Frontal cortex (tissue), 3 donors: ENCODE measurements at regions not wholly inside any gene's neighbourhood (a gene's known extent, or its start where the extent isn't known, plus 50 kb on each side); places are given as distances from the start of the nearest gene placed in this dataset.
A peak's percentile ranks its signal among the peaks of the same experiment; 100 is the strongest.

Experiments
- DNase-seq, 2 donors: peaks; one replicate each; pipeline ENCODE4 v3.0.0; 2012; ENCODE audit warnings: low spot score in 2 of 2
- FAIRE-seq: peaks from 2 replicates; lab custom pipeline; 2012; peaks lifted over from hg19 to GRCh38; lab: Jason Lieb, UNC
- donor health status: control.
- donor health status: control.
- donor health status: control.

- FAIRE-seq (no peak), DNase-seq (no peak)
Measured at GRCh38 chr3:86229086-86229774, 761.7 kb downstream of the VGLL3 start.

GRCh38 chr3:86228101-86228500 lies 762.8 kb downstream of the VGLL3 start:
- no peak for DNase-seq
- no peak for FAIRE-seq

GRCh38 chr3:86225461-86225860 lies 765.5 kb downstream of the VGLL3 start:
- DNase-seq (no peak), FAIRE-seq (no peak)

GRCh38 chr3:86221601-86222000 lies 769.3 kb downstream of the VGLL3 start:
- no peak for FAIRE-seq
- DNase-seq: no peak

GRCh38 chr3:86208772-86209171 lies 782.2 kb downstream of the VGLL3 start:
- FAIRE-seq (no peak), DNase-seq (no peak)

GRCh38 chr3:86182606-86183005 lies 808.3 kb downstream of the VGLL3 start:
- no peak for FAIRE-seq
- DNase-seq: no peak

GRCh38 chr3:86180696-86181095 lies 810.3 kb downstream of the VGLL3 start:
- FAIRE-seq: no peak
- DNase-seq: no peak

GRCh38 chr3:86178095-86178494 lies 812.9 kb downstream of the VGLL3 start:
- DNase-seq: no peak
- peak; percentile 61 for FAIRE-seq

GRCh38 chr3:86176445-86176784 lies 814.5 kb downstream of the VGLL3 start:
- DNase-seq (no peak), FAIRE-seq (no peak)

- FAIRE-seq (no peak), DNase-seq (no peak)
Measured at GRCh38 chr3:86175593-86176444, 815.1 kb downstream of the VGLL3 start.

GRCh38 chr3:86175051-86175536 lies 815.9 kb downstream of the VGLL3 start:
- DNase-seq (no peak), FAIRE-seq (no peak)

GRCh38 chr3:86173401-86173800 lies 817.5 kb downstream of the VGLL3 start:
- no peak for DNase-seq
- no peak for FAIRE-seq

- DNase-seq (no peak), FAIRE-seq (no peak)
Measured at GRCh38 chr3:86168512-86168911, 822.4 kb downstream of the VGLL3 start.

- FAIRE-seq: peak; percentile 86
Measured at GRCh38 chr3:86162521-86162920, 828.4 kb downstream of the VGLL3 start.

GRCh38 chr3:86161493-86161892 lies 829.5 kb downstream of the VGLL3 start:
- FAIRE-seq: no peak
- DNase-seq: no peak

More at GRCh38 chr3:86162521-86162920, 828.4 kb downstream of the VGLL3 start:
- no peak for DNase-seq

- DNase-seq (no peak), FAIRE-seq (no peak)
Measured at GRCh38 chr3:86152620-86153019, 838.3 kb downstream of the VGLL3 start.

GRCh38 chr3:86149054-86149453 lies 841.9 kb downstream of the VGLL3 start:
- FAIRE-seq (no peak), DNase-seq (no peak)

GRCh38 chr3:86147119-86147518 lies 843.8 kb downstream of the VGLL3 start:
- FAIRE-seq (no peak), DNase-seq (no peak)

GRCh38 chr3:86126552-86126951 lies 864.4 kb downstream of the VGLL3 start:
- DNase-seq (no peak), FAIRE-seq (no peak)
